GM18873 (cell line): ENCODE measurements at regions not wholly inside any gene's neighbourhood (a gene's known extent, or its start where the extent isn't known, plus 50 kb on each side); places are given as distances from the start of the nearest gene placed in this dataset.

Experiments
- ATAC-seq: cut with Tn5 transposase; IDR thresholded peaks from one replicate; pipeline ENCODE4 v1.9.1; 2021; ENCODE audit warnings: mild to moderate bottlenecking, moderate library complexity, moderate number of reproducible peaks; ENCODE audit not compliant: unreplicated experiment, low FRiP score

- no peak for ATAC-seq
Measured at GRCh38 chr13:39159393-39159792, 121.1 kb downstream of the NHLRC3 start.

- no peak for ATAC-seq
Measured at GRCh38 chr13:39159846-39160370, 121.7 kb downstream of the NHLRC3 start.

- no peak for ATAC-seq
Measured at GRCh38 chr13:39167018-39167417, 128.8 kb downstream of the NHLRC3 start.

GRCh38 chr13:39170711-39171110 lies 132.5 kb downstream of the NHLRC3 start:
- ATAC-seq = no peak

GRCh38 chr13:39185326-39185725 lies 147.1 kb downstream of the NHLRC3 start:
- no peak for ATAC-seq

- ATAC-seq = no peak
Measured at GRCh38 chr13:39186205-39186875, 148.1 kb downstream of the NHLRC3 start.

GRCh38 chr13:39189778-39190177 lies 151.5 kb downstream of the NHLRC3 start:
- no peak for ATAC-seq

- peak; percentile 76 for ATAC-seq
Measured at GRCh38 chr13:39196965-39197646, 158.8 kb downstream of the NHLRC3 start.

- peak; percentile 15 for ATAC-seq
Measured at GRCh38 chr13:39197647-39198007, 159.4 kb downstream of the NHLRC3 start.

- no peak for ATAC-seq
Measured at GRCh38 chr13:39200249-39200910, 162.1 kb downstream of the NHLRC3 start.

GRCh38 chr13:39201180-39201579 lies 162.9 kb downstream of the NHLRC3 start:
- ATAC-seq = no peak

- ATAC-seq = no peak
Measured at GRCh38 chr13:39202746-39203145, 164.5 kb downstream of the NHLRC3 start.

- no peak for ATAC-seq
Measured at GRCh38 chr13:39208636-39209035, 170.4 kb downstream of the NHLRC3 start.

- no peak for ATAC-seq
Measured at GRCh38 chr13:39209731-39210531, 171.7 kb downstream of the NHLRC3 start.

GRCh38 chr13:39210961-39211534 lies 172.8 kb downstream of the NHLRC3 start:
- no peak for ATAC-seq

GRCh38 chr13:39215971-39216370 lies 177.7 kb downstream of the NHLRC3 start:
- ATAC-seq = no peak

- no peak for ATAC-seq
Measured at GRCh38 chr13:39217471-39217870, 179.2 kb downstream of the NHLRC3 start.

- no peak for ATAC-seq
Measured at GRCh38 chr13:39224671-39225240, 186.5 kb downstream of the NHLRC3 start.

GRCh38 chr13:39225860-39226259 lies 187.6 kb downstream of the NHLRC3 start:
- ATAC-seq = no peak

- no peak for ATAC-seq
Measured at GRCh38 chr13:39226359-39226758, 188.1 kb downstream of the NHLRC3 start.
